Activated naive CD8-positive, alpha-beta T cell (primary cell): ENCODE measurements at regions not wholly inside any gene's neighbourhood (a gene's known extent, or its start where the extent isn't known, plus 50 kb on each side); places are given as distances from the start of the nearest gene placed in this dataset.

ENCODE experiments used
- H3K27ac Mint-ChIP-seq: one replicate; pipeline ENCODE4 v1.8.0; 2021; ENCODE audit warnings: mixed read lengths
- H3K27me3 Mint-ChIP-seq: one replicate; pipeline ENCODE4 v1.8.0; 2021; ENCODE audit warnings: mixed read lengths
- H3K36me3 Mint-ChIP-seq: one replicate; pipeline ENCODE4 v1.8.0; 2021; ENCODE audit warnings: mixed read lengths
- H3K4me1 Mint-ChIP-seq: one replicate; pipeline ENCODE4 v1.8.0; 2021; ENCODE audit warnings: low read depth, mixed read lengths
- H3K4me3 Mint-ChIP-seq: one replicate; pipeline ENCODE4 v1.8.0; 2021; ENCODE audit warnings: mild to moderate bottlenecking, mixed read lengths
- H3K9me3 Mint-ChIP-seq: one replicate; pipeline ENCODE4 v1.8.0; 2021; ENCODE audit warnings: low read depth, mixed read lengths

- H3K4me3 Mint-ChIP-seq, result no peak overlapping the region
- no peaks in the 10 kb centered on the region for H3K36me3 Mint-ChIP-seq
- H3K4me1 Mint-ChIP-seq, result peaks cover 25% of the 10 kb centered on the region
- H3K27ac Mint-ChIP-seq, result no peak overlapping the region
- H3K27me3 Mint-ChIP-seq, result peaks cover 2% of the 10 kb centered on the region
- no peaks in the 10 kb centered on the region for H3K9me3 Mint-ChIP-seq
Observed at GRCh38 chr5:133819977-133820471, 148.4 kb downstream of the C5orf15 start.

GRCh38 chr5:133818869-133819600, 149.4 kb downstream of the C5orf15 start:
- Mint-ChIP-seq H3K27ac (no peak overlapping the region), H3K36me3 (no peaks in the 10 kb centered on the region), H3K27me3 (peaks cover 4% of the 10 kb centered on the region), H3K4me1 (peaks cover 15% of the 10 kb centered on the region), H3K4me3 (no peak overlapping the region), H3K9me3 (no peaks in the 10 kb centered on the region)

- H3K27ac Mint-ChIP-seq, result no peak overlapping the region
- H3K9me3 Mint-ChIP-seq, result no peaks in the 10 kb centered on the region
- no peak overlapping the region for H3K4me3 Mint-ChIP-seq
- H3K27me3 Mint-ChIP-seq, result peaks cover 6% of the 10 kb centered on the region
- H3K36me3 Mint-ChIP-seq, result no peaks in the 10 kb centered on the region
- peaks cover 10% of the 10 kb centered on the region for H3K4me1 Mint-ChIP-seq
Observed at GRCh38 chr5:133818031-133818431, 150.4 kb downstream of the C5orf15 start.

- H3K9me3 Mint-ChIP-seq, result no peaks in the 10 kb centered on the region
- peaks cover 6% of the 10 kb centered on the region for H3K4me1 Mint-ChIP-seq
- no peak overlapping the region for H3K4me3 Mint-ChIP-seq
- H3K27ac Mint-ChIP-seq, result no peak overlapping the region
- H3K27me3 Mint-ChIP-seq, result peaks cover 6% of the 10 kb centered on the region
- H3K36me3 Mint-ChIP-seq, result no peaks in the 10 kb centered on the region
Observed at GRCh38 chr5:133817456-133817855, 151.0 kb downstream of the C5orf15 start.

- Mint-ChIP-seq H3K27me3 (peaks cover 6% of the 10 kb centered on the region), H3K9me3 (no peaks in the 10 kb centered on the region), H3K27ac (no peak overlapping the region), H3K36me3 (no peaks in the 10 kb centered on the region), H3K4me3 (no peak overlapping the region), H3K4me1 (peaks cover 1% of the 10 kb centered on the region)
Observed at GRCh38 chr5:133816791-133817190, 151.6 kb downstream of the C5orf15 start.

GRCh38 chr5:133814152-133814551, 154.3 kb downstream of the C5orf15 start:
- Mint-ChIP-seq H3K27ac (no peak overlapping the region), H3K36me3 (no peaks in the 10 kb centered on the region), H3K9me3 (no peaks in the 10 kb centered on the region), H3K4me1 (no peaks in the 10 kb centered on the region), H3K4me3 (no peak overlapping the region), H3K27me3 (peaks cover 5% of the 10 kb centered on the region)

GRCh38 chr5:133811168-133811567, 157.3 kb downstream of the C5orf15 start:
- no peak overlapping the region for H3K27ac Mint-ChIP-seq
- H3K4me1 Mint-ChIP-seq, result no peaks in the 10 kb centered on the region
- peaks cover 5% of the 10 kb centered on the region for H3K27me3 Mint-ChIP-seq
- H3K4me3 Mint-ChIP-seq, result no peak overlapping the region
- no peaks in the 10 kb centered on the region for H3K36me3 Mint-ChIP-seq
- H3K9me3 Mint-ChIP-seq, result no peaks in the 10 kb centered on the region

GRCh38 chr5:133809801-133810200, 158.6 kb downstream of the C5orf15 start:
- Mint-ChIP-seq H3K9me3 (no peaks in the 10 kb centered on the region), H3K27ac (no peak overlapping the region), H3K4me3 (no peak overlapping the region), H3K27me3 (peaks cover 3% of the 10 kb centered on the region), H3K4me1 (no peaks in the 10 kb centered on the region), H3K36me3 (no peaks in the 10 kb centered on the region)

GRCh38 chr5:133807348-133807747, 161.1 kb downstream of the C5orf15 start:
- Mint-ChIP-seq H3K4me3 (no peak overlapping the region), H3K27me3 (peaks cover 7% of the 10 kb centered on the region), H3K9me3 (no peaks in the 10 kb centered on the region), H3K27ac (no peak overlapping the region), H3K4me1 (no peaks in the 10 kb centered on the region), H3K36me3 (no peaks in the 10 kb centered on the region)

- H3K4me1 Mint-ChIP-seq, result no peaks in the 10 kb centered on the region
- peaks cover 8% of the 10 kb centered on the region for H3K27me3 Mint-ChIP-seq
- H3K4me3 Mint-ChIP-seq, result no peak overlapping the region
- no peak overlapping the region for H3K27ac Mint-ChIP-seq
- no peaks in the 10 kb centered on the region for H3K36me3 Mint-ChIP-seq
- no peaks in the 10 kb centered on the region for H3K9me3 Mint-ChIP-seq
Observed at GRCh38 chr5:133806847-133807246, 161.6 kb downstream of the C5orf15 start.

GRCh38 chr5:133801955-133802751, 166.3 kb downstream of the C5orf15 start:
- Mint-ChIP-seq H3K27me3 (peaks cover 10% of the 10 kb centered on the region), H3K27ac (no peak overlapping the region), H3K4me1 (no peaks in the 10 kb centered on the region), H3K9me3 (no peaks in the 10 kb centered on the region), H3K36me3 (no peaks in the 10 kb centered on the region), H3K4me3 (no peak overlapping the region)

- H3K4me3 Mint-ChIP-seq, result no peak overlapping the region
- no peaks in the 10 kb centered on the region for H3K4me1 Mint-ChIP-seq
- no peaks in the 10 kb centered on the region for H3K9me3 Mint-ChIP-seq
- H3K27ac Mint-ChIP-seq, result no peak overlapping the region
- H3K27me3 Mint-ChIP-seq, result peaks cover 10% of the 10 kb centered on the region
- no peaks in the 10 kb centered on the region for H3K36me3 Mint-ChIP-seq
Observed at GRCh38 chr5:133801431-133801830, 167.0 kb downstream of the C5orf15 start.

GRCh38 chr5:133799571-133800237, 168.7 kb downstream of the C5orf15 start:
- H3K27ac Mint-ChIP-seq, result no peak overlapping the region
- H3K27me3 Mint-ChIP-seq, result peaks cover 10% of the 10 kb centered on the region
- no peaks in the 10 kb centered on the region for H3K9me3 Mint-ChIP-seq
- no peaks in the 10 kb centered on the region for H3K36me3 Mint-ChIP-seq
- no peaks in the 10 kb centered on the region for H3K4me1 Mint-ChIP-seq
- H3K4me3 Mint-ChIP-seq, result no peak overlapping the region

GRCh38 chr5:133797167-133797566, 171.3 kb downstream of the C5orf15 start:
- Mint-ChIP-seq H3K36me3 (no peaks in the 10 kb centered on the region), H3K4me3 (no peak overlapping the region), H3K9me3 (no peaks in the 10 kb centered on the region), H3K27ac (no peak overlapping the region), H3K4me1 (no peaks in the 10 kb centered on the region), H3K27me3 (peaks cover 3% of the 10 kb centered on the region)

- Mint-ChIP-seq H3K27ac (no peak overlapping the region), H3K9me3 (no peaks in the 10 kb centered on the region), H3K27me3 (no peaks in the 10 kb centered on the region), H3K4me1 (no peaks in the 10 kb centered on the region), H3K36me3 (no peaks in the 10 kb centered on the region), H3K4me3 (no peak overlapping the region)
Observed at GRCh38 chr5:133796186-133796585, 172.2 kb downstream of the C5orf15 start.
